ENCODE measurements at regions not wholly inside any gene's neighbourhood (a gene's known extent, or its start where the extent isn't known, plus 50 kb on each side); places are given as distances from the start of the nearest gene placed in this dataset.

GRCh38 chr18:45349019-45349418 is 266.3 kb upstream of the SLC14A2 start:
- no peak for TF ChIP-seq MAX (IDR thresholded peaks at IDR 0.05)
- no peak for TF ChIP-seq EZH2phosphoT487 (IDR thresholded peaks at IDR 0.05; ENCODE audit: borderline replicate concordance)
- TF ChIP-seq CBX3 (IDR thresholded peaks at IDR 0.05; ENCODE audit: low read depth), result no peak
- TF ChIP-seq ZNF274 (IDR thresholded peaks at IDR 0.05; ENCODE audit: low read depth, low read length), result no peak
- TF ChIP-seq JUND (IDR thresholded peaks at IDR 0.05), result no peak
- no peak for TF ChIP-seq CTCF (IDR thresholded peaks at IDR 0.05 in 2 of 3, conservative IDR thresholded peaks at IDR 0.05 in 1 of 3; ENCODE audit: borderline replicate concordance in 1 of 3, insufficient read depth in 1 of 3, low read depth in 2 of 3, low read length in 2 of 3)
- no peak for ATAC-seq

GRCh38 chr18:45349467-45349866 is 265.8 kb upstream of the SLC14A2 start:
- no peaks in the 10 kb centered on the region for H3K27me3 ChIP-seq (ENCODE audit: insufficient read depth, low read length)
- intact Hi-C loops (cut with micrococcal nuclease), result no loop called here
- H3K27ac ChIP-seq (ENCODE audit: low read depth, low read length), result no peak overlapping the region
- no peak for ATAC-seq
- H3K4me2 ChIP-seq (ENCODE audit: low read length), result no peak overlapping the region
- BruUV-seq (replicated peaks), result no TSS peak
- no peaks in the 10 kb centered on the region for H3K9me2 ChIP-seq (ENCODE audit: insufficient read depth)
- H2AFZ ChIP-seq (ENCODE audit: low read depth, low read length, poor library complexity, severe bottlenecking), result no peak overlapping the region
- H4K20me1 ChIP-seq (ENCODE audit: insufficient read depth), result no peaks in the 10 kb centered on the region
- H3K4me3 ChIP-seq (replicated peaks in 1 of 2; ENCODE audit: low read depth in 1 of 2, low read length in 2 of 2), result no peak overlapping the region
- CTCF ChIA-PET, result no interaction called here
- no peaks in the 10 kb centered on the region for H3K79me2 ChIP-seq (ENCODE audit: insufficient read depth, low read length)
- H3K36me3 ChIP-seq (ENCODE audit: control insufficient read depth in 1 of 2, insufficient read depth in 2 of 2, low read length in 2 of 2), result no peaks in the 10 kb centered on the region
- DNase-seq (ENCODE audit: low read depth, low spot score), result no peak
- no peak overlapping the region for H3K9ac ChIP-seq (ENCODE audit: low read length)
- H3K9me3 ChIP-seq (ENCODE audit: control insufficient read depth in 1 of 2, insufficient read depth in 1 of 2, low read depth in 1 of 2, low read length in 2 of 2), result no peaks in the 10 kb centered on the region
- H3K4me1 ChIP-seq (ENCODE audit: control insufficient read depth in 1 of 2, insufficient read depth in 2 of 2, low read length in 2 of 2), result no peaks in the 10 kb centered on the region
- RAD21 ChIA-PET (ENCODE audit: low non-redundant PET in 1 of 2, low total read pairs in 2 of 2, uncharacterized antibody in 2 of 2, unreplicated experiment in 2 of 2), result no interaction called here
- POLR2A ChIA-PET, result no interaction called here
- no peak for TF ChIP-seq FOSL1 (IDR thresholded peaks at IDR 0.05; ENCODE audit: low read depth)
- TF ChIP-seq MAX (IDR thresholded peaks at IDR 0.05), result no peak
- no peak for TF ChIP-seq EZH2phosphoT487 (IDR thresholded peaks at IDR 0.05; ENCODE audit: borderline replicate concordance)
- TF ChIP-seq CBX3 (IDR thresholded peaks at IDR 0.05; ENCODE audit: low read depth), result no peak
- no peak for TF ChIP-seq SIN3A (IDR thresholded peaks at IDR 0.05; ENCODE audit: low read depth)
- TF ChIP-seq EZH2 (IDR thresholded peaks at IDR 0.05), result no peak
- TF ChIP-seq YY1 (IDR thresholded peaks at IDR 0.05; ENCODE audit: extremely low read depth, insufficient replicate concordance, low read depth, low read length), result no peak
- TF ChIP-seq JUND (IDR thresholded peaks at IDR 0.05), result no peak
- no peak for TF ChIP-seq ZFX (IDR thresholded peaks at IDR 0.05)
- no peak for TF ChIP-seq ZNF274 (IDR thresholded peaks at IDR 0.05; ENCODE audit: low read depth, low read length)
- no peak for TF ChIP-seq CTCF (IDR thresholded peaks at IDR 0.05 in 2 of 3, conservative IDR thresholded peaks at IDR 0.05 in 1 of 3; ENCODE audit: borderline replicate concordance in 1 of 3, insufficient read depth in 1 of 3, low read depth in 2 of 3, low read length in 2 of 3)

More at GRCh38 chr18:45349019-45349418, 266.3 kb upstream of the SLC14A2 start:
- ChIA-PET CTCF (no interaction called here), POLR2A (no interaction called here), RAD21 (ENCODE audit: low non-redundant PET in 1 of 2, low total read pairs in 2 of 2, uncharacterized antibody in 2 of 2, unreplicated experiment in 2 of 2) (no interaction called here)
- Histone ChIP-seq H3K27ac (ENCODE audit: low read depth, low read length) (no peak overlapping the region), H4K20me1 (ENCODE audit: insufficient read depth) (no peaks in the 10 kb centered on the region), H2AFZ (ENCODE audit: low read depth, low read length, poor library complexity, severe bottlenecking) (no peak overlapping the region), H3K4me3 (replicated peaks in 1 of 2; ENCODE audit: low read depth in 1 of 2, low read length in 2 of 2) (no peak overlapping the region), H3K9ac (ENCODE audit: low read length) (no peak overlapping the region), H3K4me1 (ENCODE audit: control insufficient read depth in 1 of 2, insufficient read depth in 2 of 2, low read length in 2 of 2) (no peaks in the 10 kb centered on the region), H3K36me3 (ENCODE audit: control insufficient read depth in 1 of 2, insufficient read depth in 2 of 2, low read length in 2 of 2) (no peaks in the 10 kb centered on the region), H3K27me3 (ENCODE audit: insufficient read depth, low read length) (no peaks in the 10 kb centered on the region), H3K9me2 (ENCODE audit: insufficient read depth) (no peaks in the 10 kb centered on the region), H3K79me2 (ENCODE audit: insufficient read depth, low read length) (no peaks in the 10 kb centered on the region), H3K9me3 (ENCODE audit: control insufficient read depth in 1 of 2, insufficient read depth in 1 of 2, low read depth in 1 of 2, low read length in 2 of 2) (no peaks in the 10 kb centered on the region), H3K4me2 (ENCODE audit: low read length) (no peak overlapping the region)
- intact Hi-C loops (cut with micrococcal nuclease), result no loop called here
- DNase-seq (ENCODE audit: low read depth, low spot score), result no peak
- BruUV-seq (replicated peaks), result no TSS peak
